VCaP (cell line): ENCODE measurements at regions not wholly inside any gene's neighbourhood (a gene's known extent, or its start where the extent isn't known, plus 50 kb on each side); places are given as distances from the start of the nearest gene placed in this dataset.

Experiments used
- H3K27ac ChIP-seq: fragments of 450-650 bp; 2 replicates; pipeline ENCODE4 v1.5.1; 2017
- TF ChIP-seq, protein P1 (sequence below): fragments of 450-650 bp; conservative IDR thresholded peaks from 2 replicates; pipeline ENCODE4 v1.5.1; 2017; ENCODE audit warnings: mild to moderate bottlenecking, moderate library complexity

DNA sequence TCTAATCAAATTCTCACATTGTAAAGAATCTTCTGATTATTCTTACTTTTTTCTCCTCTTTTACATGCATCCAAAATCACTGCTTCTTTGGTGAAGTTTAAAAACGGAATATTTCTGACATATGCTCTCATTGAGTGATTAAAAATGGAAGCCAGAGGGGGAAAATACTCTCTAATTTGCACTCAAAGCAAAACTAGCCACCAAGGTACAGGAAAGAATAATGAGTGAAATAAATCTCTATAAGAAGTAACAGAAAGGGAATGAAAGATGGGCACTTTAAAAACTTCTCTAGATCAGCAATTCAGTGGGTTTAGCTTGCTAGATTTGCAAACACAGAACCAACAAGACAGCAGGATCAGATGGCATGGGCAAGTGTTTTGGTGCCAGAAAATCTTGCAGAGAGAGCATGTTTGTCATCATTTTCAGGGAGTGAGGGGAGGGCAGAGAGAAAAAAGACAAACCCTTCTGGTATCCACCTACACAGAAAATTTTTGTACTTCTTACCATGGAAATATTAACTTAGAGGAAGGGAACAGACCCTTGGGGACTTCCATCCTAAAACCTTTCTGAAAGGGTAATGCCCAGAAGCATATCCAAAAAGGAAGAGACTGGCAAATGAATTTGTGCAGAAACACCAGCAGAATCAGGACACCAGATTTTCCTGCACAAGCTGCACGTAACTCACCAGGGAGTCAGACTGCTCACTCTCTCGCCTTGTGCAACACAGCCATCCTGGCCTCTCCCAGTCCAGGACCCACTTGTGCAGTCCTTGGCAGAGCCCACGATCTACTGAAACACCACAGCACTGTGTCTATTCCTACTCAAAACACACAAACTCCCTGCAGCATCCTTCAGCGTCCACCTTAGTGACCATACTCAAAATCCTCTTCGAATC, 270.2 kb upstream of the PRDM1 start:
- TF ChIP-seq, protein P1, sequence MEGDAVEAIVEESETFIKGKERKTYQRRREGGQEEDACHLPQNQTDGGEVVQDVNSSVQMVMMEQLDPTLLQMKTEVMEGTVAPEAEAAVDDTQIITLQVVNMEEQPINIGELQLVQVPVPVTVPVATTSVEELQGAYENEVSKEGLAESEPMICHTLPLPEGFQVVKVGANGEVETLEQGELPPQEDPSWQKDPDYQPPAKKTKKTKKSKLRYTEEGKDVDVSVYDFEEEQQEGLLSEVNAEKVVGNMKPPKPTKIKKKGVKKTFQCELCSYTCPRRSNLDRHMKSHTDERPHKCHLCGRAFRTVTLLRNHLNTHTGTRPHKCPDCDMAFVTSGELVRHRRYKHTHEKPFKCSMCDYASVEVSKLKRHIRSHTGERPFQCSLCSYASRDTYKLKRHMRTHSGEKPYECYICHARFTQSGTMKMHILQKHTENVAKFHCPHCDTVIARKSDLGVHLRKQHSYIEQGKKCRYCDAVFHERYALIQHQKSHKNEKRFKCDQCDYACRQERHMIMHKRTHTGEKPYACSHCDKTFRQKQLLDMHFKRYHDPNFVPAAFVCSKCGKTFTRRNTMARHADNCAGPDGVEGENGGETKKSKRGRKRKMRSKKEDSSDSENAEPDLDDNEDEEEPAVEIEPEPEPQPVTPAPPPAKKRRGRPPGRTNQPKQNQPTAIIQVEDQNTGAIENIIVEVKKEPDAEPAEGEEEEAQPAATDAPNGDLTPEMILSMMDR, result no peak
- no peak overlapping the region for H3K27ac ChIP-seq

GRCh38 chr6:105814745-105815536, 271.2 kb upstream of the PRDM1 start:
- H3K27ac ChIP-seq, result no peak overlapping the region
- TF ChIP-seq, protein P1, result no peak

- TF ChIP-seq, protein P1, result no peak
- H3K27ac ChIP-seq, result no peak overlapping the region
These were observed 275.1 kb upstream of the PRDM1 start for GRCh38 chr6:105810922-105811482.

- no peak overlapping the region for H3K27ac ChIP-seq
- TF ChIP-seq, protein P1, result no peak
These were observed 275.8 kb upstream of the PRDM1 start for GRCh38 chr6:105810105-105810921.

DNA sequence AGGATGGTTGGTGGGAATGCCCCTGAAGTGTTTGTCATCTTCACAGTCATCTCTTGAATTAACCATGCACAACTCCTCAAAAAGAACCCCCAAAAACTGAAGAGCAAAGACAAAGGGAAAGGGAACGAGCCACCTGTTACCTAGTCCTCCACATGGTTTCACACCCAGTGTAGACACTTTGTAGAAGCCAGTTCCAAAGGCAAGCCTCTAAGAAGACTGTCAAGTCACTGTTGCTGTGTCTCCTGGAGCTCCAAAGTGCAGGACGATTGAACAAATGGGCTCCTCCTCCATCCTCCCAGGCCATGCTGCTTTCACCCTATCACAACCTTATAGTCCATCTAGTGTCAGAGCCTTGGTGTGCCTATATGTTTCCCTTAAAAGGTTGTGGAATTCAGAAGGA, 277.6 kb upstream of the PRDM1 start:
- no peak overlapping the region for H3K27ac ChIP-seq
- TF ChIP-seq, protein P1, result no peak

- H3K27ac ChIP-seq, result no peak overlapping the region
- TF ChIP-seq, protein P1, result no peak
These were observed 278.2 kb upstream of the PRDM1 start for GRCh38 chr6:105807905-105808304.
